ENCODE measurements at regions not wholly inside any gene's neighbourhood (a gene's known extent, or its start where the extent isn't known, plus 50 kb on each side); places are given as distances from the start of the nearest gene placed in this dataset.

GRCh38 chr13:33367926-33368325 lies 82.4 kb upstream of the STARD13 start:
- in situ Hi-C loops (cut with MboI; ENCODE audit: low pct_unique_long_range_greater_than_20kb, low sequenced_read_pairs), result no loop called here

GRCh38 chr13:33369073-33369472 lies 83.5 kb upstream of the STARD13 start:
- in situ Hi-C loops (cut with MboI; ENCODE audit: low pct_unique_long_range_greater_than_20kb, low sequenced_read_pairs), result no loop called here
- no peak for DNase-seq

More at GRCh38 chr13:33367926-33368325, 82.4 kb upstream of the STARD13 start:
- peak; percentile 96 for DNase-seq

- in situ Hi-C loops (cut with MboI; ENCODE audit: low pct_unique_long_range_greater_than_20kb, low sequenced_read_pairs), result no loop called here
Measured at GRCh38 chr13:33372251-33372919, 86.8 kb upstream of the STARD13 start.

GRCh38 chr13:33373624-33374023 lies 88.1 kb upstream of the STARD13 start:
- no peak for DNase-seq
- in situ Hi-C loops (cut with MboI; ENCODE audit: low pct_unique_long_range_greater_than_20kb, low sequenced_read_pairs), result no loop called here

More at GRCh38 chr13:33372251-33372919, 86.8 kb upstream of the STARD13 start:
- DNase-seq, result no peak

- in situ Hi-C loops (cut with MboI; ENCODE audit: low pct_unique_long_range_greater_than_20kb, low sequenced_read_pairs), result no loop called here
Measured at GRCh38 chr13:33375421-33375820, 89.9 kb upstream of the STARD13 start.

GRCh38 chr13:33376212-33376611 lies 90.7 kb upstream of the STARD13 start:
- in situ Hi-C loops (cut with MboI; ENCODE audit: low pct_unique_long_range_greater_than_20kb, low sequenced_read_pairs), result no loop called here

More at GRCh38 chr13:33375421-33375820, 89.9 kb upstream of the STARD13 start:
- peak; percentile 83 for DNase-seq

GRCh38 chr13:33377411-33377810 lies 91.9 kb upstream of the STARD13 start:
- in situ Hi-C loops (cut with MboI; ENCODE audit: low pct_unique_long_range_greater_than_20kb, low sequenced_read_pairs), result no loop called here
- no peak for DNase-seq

More at GRCh38 chr13:33376212-33376611, 90.7 kb upstream of the STARD13 start:
- no peak for DNase-seq

- DNase-seq, result no peak
- in situ Hi-C loops (cut with MboI; ENCODE audit: low pct_unique_long_range_greater_than_20kb, low sequenced_read_pairs), result no loop called here
Measured at GRCh38 chr13:33377825-33378224, 92.3 kb upstream of the STARD13 start.

- no peak for DNase-seq
- in situ Hi-C loops (cut with MboI; ENCODE audit: low pct_unique_long_range_greater_than_20kb, low sequenced_read_pairs), result no loop called here
Measured at GRCh38 chr13:33379608-33380007, 94.1 kb upstream of the STARD13 start.

GRCh38 chr13:33380487-33381079 lies 95.0 kb upstream of the STARD13 start:
- no peak for DNase-seq
- in situ Hi-C loops (cut with MboI; ENCODE audit: low pct_unique_long_range_greater_than_20kb, low sequenced_read_pairs), result no loop called here

GRCh38 chr13:33381180-33381579 lies 95.6 kb upstream of the STARD13 start:
- in situ Hi-C loops (cut with MboI; ENCODE audit: low pct_unique_long_range_greater_than_20kb, low sequenced_read_pairs), result no loop called here
- DNase-seq, result no peak

- no peak for DNase-seq
- in situ Hi-C loops (cut with MboI; ENCODE audit: low pct_unique_long_range_greater_than_20kb, low sequenced_read_pairs), result no loop called here
Measured at GRCh38 chr13:33381906-33382305, 96.4 kb upstream of the STARD13 start.

- in situ Hi-C loops (cut with MboI; ENCODE audit: low pct_unique_long_range_greater_than_20kb, low sequenced_read_pairs), result no loop called here
Measured at GRCh38 chr13:33383724-33384577, 98.4 kb upstream of the STARD13 start.

GRCh38 chr13:33388286-33388998 lies 102.9 kb upstream of the STARD13 start:
- no peak for DNase-seq

More at GRCh38 chr13:33383724-33384577, 98.4 kb upstream of the STARD13 start:
- DNase-seq, result no peak

GRCh38 chr13:33392794-33393405 lies 107.3 kb upstream of the STARD13 start:
- no peak for DNase-seq
- in situ Hi-C loops (cut with MboI; ENCODE audit: low pct_unique_long_range_greater_than_20kb, low sequenced_read_pairs), result no loop called here

More at GRCh38 chr13:33388286-33388998, 102.9 kb upstream of the STARD13 start:
- in situ Hi-C loops (cut with MboI; ENCODE audit: low pct_unique_long_range_greater_than_20kb, low sequenced_read_pairs), result no loop called here

- no peak for DNase-seq
- in situ Hi-C loops (cut with MboI; ENCODE audit: low pct_unique_long_range_greater_than_20kb, low sequenced_read_pairs), result no loop called here
Measured at GRCh38 chr13:33394294-33394932, 108.9 kb upstream of the STARD13 start.

- no peak for DNase-seq
- in situ Hi-C loops (cut with MboI; ENCODE audit: low pct_unique_long_range_greater_than_20kb, low sequenced_read_pairs), result no loop called here
Measured at GRCh38 chr13:33401238-33401637, 115.7 kb upstream of the STARD13 start.

- DNase-seq, result no peak
- in situ Hi-C loops (cut with MboI; ENCODE audit: low pct_unique_long_range_greater_than_20kb, low sequenced_read_pairs), result no loop called here
Measured at GRCh38 chr13:33402975-33403374, 117.4 kb upstream of the STARD13 start.
